H9 (cell line): ENCODE measurements at regions not wholly inside any gene's neighbourhood (a gene's known extent, or its start where the extent isn't known, plus 50 kb on each side); places are given as distances from the start of the nearest gene placed in this dataset.
A peak's percentile ranks its signal among the peaks of the same experiment; 100 is the strongest.

Experiments
- DNase-seq: peaks from one replicate; pipeline ENCODE4 v3.0.0-alpha.2; 2017
- H2AFZ ChIP-seq: one replicate; pipeline ENCODE4 v1.6.1; 2013; ENCODE audit warnings: mild to moderate bottlenecking, low read length, control low read depth, moderate library complexity
- H2AK5ac ChIP-seq: 2 replicates; pipeline ENCODE4 v1.6.1; 2013; ENCODE audit warnings: low read length, control low read depth, mixed read lengths; ENCODE audit not compliant: insufficient read length
- H2BK120ac ChIP-seq: one replicate; pipeline ENCODE4 v1.6.1; 2013; ENCODE audit warnings: low read depth, mild to moderate bottlenecking, low read length, control low read depth, inconsistent platforms; ENCODE audit not compliant: poor library complexity, severe bottlenecking
- H2BK12ac ChIP-seq: 2 replicates; pipeline ENCODE4 v1.6.1; 2013; ENCODE audit warnings: low read length, control low read depth, mixed read lengths, low read depth; ENCODE audit not compliant: insufficient read length
- H2BK15ac ChIP-seq: 2 replicates; pipeline ENCODE4 v1.6.1; 2013; ENCODE audit warnings: low read depth, low read length, control low read depth
- H2BK20ac ChIP-seq: one replicate; pipeline ENCODE4 v1.6.1; 2013; ENCODE audit warnings: low read depth, mild to moderate bottlenecking, low read length, control low read depth, inconsistent platforms; ENCODE audit not compliant: poor library complexity, severe bottlenecking
- H2BK5ac ChIP-seq: 2 replicates; pipeline ENCODE4 v1.6.1; 2013; ENCODE audit warnings: low read length, control low read depth, mixed read lengths; ENCODE audit not compliant: insufficient read length
- H3K14ac ChIP-seq: 2 replicates; pipeline ENCODE4 v1.6.1; 2013; ENCODE audit warnings: low read length, control low read depth; ENCODE audit not compliant: insufficient read depth
- H3K18ac ChIP-seq: 2 replicates; pipeline ENCODE4 v1.6.1; 2013; ENCODE audit warnings: low read depth, mild to moderate bottlenecking, mixed read lengths, low read length, control low read depth; ENCODE audit not compliant: insufficient read length
- H3K23ac ChIP-seq: 2 replicates; pipeline ENCODE4 v1.6.1; 2013; ENCODE audit warnings: low read length, control low read depth, mixed read lengths, low read depth; ENCODE audit not compliant: insufficient read length
- H3K23me2 ChIP-seq: 2 replicates; pipeline ENCODE4 v1.6.1; 2013; ENCODE audit warnings: low read depth, mild to moderate bottlenecking, mixed read lengths, low read length, control low read depth; ENCODE audit not compliant: insufficient read length, poor library complexity, severe bottlenecking
- H3K27ac ChIP-seq: 2 replicates; pipeline ENCODE4 v1.5.1; 2013; ENCODE audit warnings: low read length, control low read depth, mixed read lengths, low read depth; ENCODE audit not compliant: insufficient read length
- H3K27me3 ChIP-seq: 2 replicates; pipeline ENCODE4 v1.6.1; 2013; ENCODE audit warnings: low read length, control low read depth, inconsistent platforms; ENCODE audit not compliant: insufficient read depth
- H3K4ac ChIP-seq: 2 replicates; pipeline ENCODE4 v1.6.1; 2013; ENCODE audit warnings: low read depth, mild to moderate bottlenecking, control low read depth, inconsistent platforms, low read length, moderate library complexity
- H3K4me1 ChIP-seq: 2 replicates; pipeline ENCODE4 v1.6.1; 2013; ENCODE audit warnings: low read length, control low read depth, inconsistent platforms; ENCODE audit not compliant: insufficient read depth
- H3K4me2 ChIP-seq: 2 replicates; pipeline ENCODE4 v1.6.1; 2013; ENCODE audit warnings: low read length, control low read depth, mixed read lengths; ENCODE audit not compliant: insufficient read length, insufficient read depth
- H3K56ac ChIP-seq: 2 replicates; pipeline ENCODE4 v1.6.1; 2013; ENCODE audit warnings: low read depth, mild to moderate bottlenecking, mixed read lengths, low read length, control low read depth; ENCODE audit not compliant: insufficient read length
- H3K79me1 ChIP-seq: 2 replicates; pipeline ENCODE4 v1.6.1; 2013; ENCODE audit warnings: low read depth, mild to moderate bottlenecking, moderate library complexity, low read length, control low read depth, inconsistent platforms; ENCODE audit not compliant: insufficient read depth, poor library complexity, severe bottlenecking
- H3K79me2 ChIP-seq: 2 replicates; pipeline ENCODE4 v1.6.1; 2013; ENCODE audit warnings: low read length, control low read depth, inconsistent platforms; ENCODE audit not compliant: insufficient read depth
- H3K9ac ChIP-seq: 2 replicates; pipeline ENCODE4 v1.6.1; 2013; ENCODE audit warnings: low read length, control low read depth, mixed read lengths; ENCODE audit not compliant: insufficient read length; ENCODE audit errors: extremely low read depth
- H3K9me3 ChIP-seq: one replicate; pipeline ENCODE4 v1.6.1; 2013; ENCODE audit warnings: low read depth, low read length, inconsistent platforms; ENCODE audit not compliant: control insufficient read depth
- H3T11ph ChIP-seq: one replicate; pipeline ENCODE4 v1.6.1; 2013; ENCODE audit warnings: mild to moderate bottlenecking, low read length, control low read depth, inconsistent platforms
- H4K20me1 ChIP-seq: one replicate; pipeline ENCODE4 v1.6.1; 2013; ENCODE audit not compliant: control insufficient read depth, insufficient read length, insufficient read depth
- H4K5ac ChIP-seq: 2 replicates; pipeline ENCODE4 v1.6.1; 2013; ENCODE audit warnings: low read depth, mild to moderate bottlenecking, mixed read lengths, low read length, control low read depth; ENCODE audit not compliant: insufficient read length
- H4K8ac ChIP-seq: replicated peaks from 2 replicates; pipeline ENCODE4 v1.6.1; 2013; ENCODE audit warnings: low read length, control low read depth, mixed read lengths, low read depth; ENCODE audit not compliant: insufficient read length
- H4K91ac ChIP-seq: 2 replicates; pipeline ENCODE4 v1.6.1; 2013; ENCODE audit warnings: low read depth, mild to moderate bottlenecking, moderate library complexity, mixed read lengths, low read length, control low read depth; ENCODE audit not compliant: insufficient read length
- H3K27ac Mint-ChIP-seq, 3 experiments: 2 replicates in 2 of 3; 3 replicates in 1 of 3; pipeline ENCODE4 v1.8.0; 2020 to 2021; ENCODE audit warnings: mixed read lengths in 3 of 3, mild to moderate bottlenecking in 1 of 3, moderate library complexity in 1 of 3
- H3K27me3 Mint-ChIP-seq: 2 replicates; pipeline ENCODE4 v1.8.0; 2021; ENCODE audit warnings: low read depth, mild to moderate bottlenecking, moderate library complexity, mixed read lengths
- H3K36me3 Mint-ChIP-seq, 3 experiments: 2 replicates in 2 of 3; 3 replicates in 1 of 3; pipeline ENCODE4 v1.8.0; 2020 to 2021; ENCODE audit warnings: low read depth in 3 of 3, mixed read lengths in 3 of 3; ENCODE audit not compliant: insufficient read depth in 1 of 3
- H3K4me1 Mint-ChIP-seq, 2 experiments: 2 replicates each; pipeline ENCODE4 v1.8.0; 2020; ENCODE audit warnings: mixed read lengths in 2 of 2
- H3K4me3 Mint-ChIP-seq, 2 experiments: 2 replicates in 1 of 2; 3 replicates in 1 of 2; pipeline ENCODE4 v1.8.0; 2020 to 2021; ENCODE audit warnings: mild to moderate bottlenecking in 2 of 2, mixed read lengths in 2 of 2, moderate library complexity in 1 of 2
- H3K9me3 Mint-ChIP-seq, 2 experiments: 2 replicates in 1 of 2; 3 replicates in 1 of 2; pipeline ENCODE4 v1.8.0; 2020; ENCODE audit warnings: mild to moderate bottlenecking in 2 of 2, mixed read lengths in 2 of 2, moderate library complexity in 1 of 2
- CTCF ChIP-seq: fragments of 200-600 bp; sonication (generic); conservative IDR thresholded peaks from 3 replicates; pipeline ENCODE4 v1.8.0; 2021; ENCODE audit warnings: antibody characterized with exemption, mild to moderate bottlenecking
- WGBS: extraction: QIAGEN DNeasy Blood & Tissue Kit; methylation state at CpG from one replicate; pipeline ENCODE4 v1.1.7; 2013; ENCODE audit warnings: missing lambda C conversion rate, low lambda C conversion rate, mixed read lengths; ENCODE audit not compliant: insufficient read length; ENCODE audit errors: extremely low coverage; 5-methylcytosine and 5-hydroxymethylcytosine counted together

DNA sequence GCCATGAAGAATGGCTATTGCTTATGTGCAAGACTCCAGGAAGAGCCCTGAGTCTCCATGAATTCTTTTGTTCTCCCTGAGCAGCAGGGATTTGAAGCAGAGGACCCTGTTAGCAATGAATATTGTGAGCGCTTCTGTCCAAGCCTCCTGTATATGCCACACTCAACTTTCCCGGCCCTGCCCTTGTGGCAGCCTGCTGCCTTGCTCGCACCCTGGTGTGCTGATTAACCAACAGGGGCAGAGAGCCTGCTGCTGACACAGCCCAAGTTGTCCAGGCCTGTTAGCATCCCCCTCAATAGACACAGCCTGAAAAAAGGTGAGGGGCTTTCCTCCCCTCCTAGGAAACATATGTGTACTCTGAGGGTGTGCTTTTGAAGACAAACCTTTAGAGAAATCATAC is 131.4 kb downstream of the BMP2 start:
- Histone ChIP-seq H3K9ac (no peak overlapping the region), H4K91ac (no peak overlapping the region), H3K79me2 (no peaks in the 10 kb centered on the region), H2BK5ac (no peak overlapping the region), H4K20me1 (no peaks in the 10 kb centered on the region), H3K9me3 (no peaks in the 10 kb centered on the region), H3K4me1 (peaks cover 6% of the 10 kb centered on the region; the same call in 1 of the 2 replicates), H4K5ac (no peak overlapping the region), H2AFZ (no peak overlapping the region), H3K23ac (no peak overlapping the region), H2BK120ac (no peak overlapping the region), H2BK15ac (no peak overlapping the region), H3K4me2 (no peak overlapping the region), H3K79me1 (no peaks in the 10 kb centered on the region), H3K18ac (no peak overlapping the region), H4K8ac (no peak overlapping the region), H3K27ac (no peak overlapping the region), H2BK20ac (no peak overlapping the region), H3K56ac (no peak overlapping the region), H3K4ac (no peak overlapping the region), H3K14ac (no peak overlapping the region), H2BK12ac (no peak overlapping the region), H3T11ph (no peak overlapping the region), H2AK5ac (no peak overlapping the region), H3K23me2 (no peaks in the 10 kb centered on the region), H3K27me3 (no peaks in the 10 kb centered on the region)
- H3K9me3 Mint-ChIP-seq = no peaks in the 10 kb centered on the region
- TF ChIP-seq CTCF = no peak
- H3K4me1 Mint-ChIP-seq = peaks cover 20 to 21% of the 10 kb centered on the region in 2 experiments
- no CpG with 5 or more reads among the region's 3 CpGs for WGBS
- no peak for DNase-seq
- H3K4me3 Mint-ChIP-seq = no peak overlapping the region
- H3K27me3 Mint-ChIP-seq = no peaks in the 10 kb centered on the region
- H3K27ac Mint-ChIP-seq = peak overlapping the region in 1 of 3 experiments; percentile 33; a peak in 1 of 7 replicates
- H3K36me3 Mint-ChIP-seq = no peaks in the 10 kb centered on the region; a peak in 2 of 7 replicates
